Suprapubic skin (tissue), 4 donors: ENCODE measurements at regions not wholly inside any gene's neighbourhood (a gene's known extent, or its start where the extent isn't known, plus 50 kb on each side); places are given as distances from the start of the nearest gene placed in this dataset.

Experiments used
- DNase-seq, 2 donors: peaks; one replicate each; pipeline ENCODE4 v3.0.0-alpha.2; 2019; ENCODE audit warnings: low spot score in 2 of 2
- H3K27ac ChIP-seq: fragments of 200-600 bp; sonication (generic); one replicate; pipeline ENCODE4 v1.5.1; 2019
- H3K27me3 ChIP-seq: fragments of 200-600 bp; sonication (generic); one replicate; pipeline ENCODE4 v1.5.1; 2019
- H3K36me3 ChIP-seq: fragments of 200-600 bp; sonication (generic); one replicate; pipeline ENCODE4 v1.5.1; 2019
- H3K4me1 ChIP-seq: fragments of 200-600 bp; sonication (generic); one replicate; pipeline ENCODE4 v1.5.1; 2019
- H3K4me3 ChIP-seq: fragments of 200-600 bp; sonication (generic); one replicate; pipeline ENCODE4 v1.5.1; 2019; ENCODE audit warnings: mild to moderate bottlenecking
- H3K9me3 ChIP-seq: fragments of 200-600 bp; sonication (generic); one replicate; pipeline ENCODE4 v1.5.1; 2019
- CTCF ChIP-seq, 2 donors: fragments of 200-600 bp in 1 of 2; fragments of 450-650 bp in 1 of 2; sonication (generic) in 1 of 2; IDR thresholded peaks; one replicate each; pipeline ENCODE4 v1.5.1; 2016 to 2019; ENCODE audit warnings: antibody characterized with exemption in 2 of 2, mild to moderate bottlenecking in 1 of 2, moderate library complexity in 1 of 2
- EP300 ChIP-seq: sonication (generic); formaldehyde crosslinking; IDR thresholded peaks from one replicate; pipeline ENCODE4 v1.6.1; 2017; ENCODE audit warnings: antibody characterized with exemption
- POLR2A ChIP-seq, 2 donors: fragments of 450-650 bp; IDR thresholded peaks; one replicate each; pipeline ENCODE4 v1.6.1; 2017; ENCODE audit warnings: antibody characterized with exemption in 2 of 2, mild to moderate bottlenecking in 2 of 2, moderate library complexity in 2 of 2
- POLR2AphosphoS5 ChIP-seq, 3 donors: sonication (generic); formaldehyde crosslinking; IDR thresholded peaks; one replicate each; pipeline ENCODE4 v1.6.1; 2017; ENCODE audit warnings: antibody characterized with exemption in 3 of 3
- WGBS: methylation state at CpG from one replicate; pipeline ENCODE4 v1.1.5; 2018; 5-methylcytosine and 5-hydroxymethylcytosine counted together

DNA sequence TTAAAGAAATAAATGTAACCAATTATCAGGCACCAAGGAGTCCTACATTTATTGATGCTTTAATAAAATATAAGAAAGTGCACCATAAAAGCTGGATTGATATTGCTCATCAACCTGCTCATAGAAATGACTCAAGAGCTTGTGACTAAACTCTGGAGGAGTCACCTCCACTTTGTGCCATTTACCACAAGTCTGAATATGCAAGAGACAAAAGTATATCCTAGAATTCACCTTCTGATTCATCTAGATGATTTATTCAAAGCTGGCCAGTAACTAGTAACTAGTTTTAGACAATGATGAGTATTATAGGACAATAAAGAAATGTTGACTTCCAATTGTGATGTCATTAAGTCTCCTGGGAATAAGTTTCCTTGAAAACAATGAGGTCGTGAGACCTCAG, 146.0 kb upstream of the SOX11 start:
- WGBS, result 80% methylated on average over 1 of the region's 1 CpG
- no peak for TF ChIP-seq EP300
- TF ChIP-seq CTCF (IDR thresholded peaks at IDR 0.05), result no peak
- no peak for TF ChIP-seq POLR2A (IDR thresholded peaks at IDR 0.05)
- TF ChIP-seq POLR2AphosphoS5 (IDR thresholded peaks at IDR 0.05), result no peak
- Histone ChIP-seq H3K4me3 (no peak overlapping the region), H3K4me1 (no peaks in the 10 kb centered on the region), H3K9me3 (peaks cover 9% of the 10 kb centered on the region), H3K27ac (no peak overlapping the region), H3K27me3 (no peaks in the 10 kb centered on the region), H3K36me3 (no peaks in the 10 kb centered on the region)
- DNase-seq, result no peak

GRCh38 chr2:5548991-5549715, 143.0 kb upstream of the SOX11 start:
- peaks cover 11% of the 10 kb centered on the region for H3K9me3 ChIP-seq
- peaks cover 4% of the 10 kb centered on the region for H3K27me3 ChIP-seq
- TF ChIP-seq POLR2A (IDR thresholded peaks at IDR 0.05), result no peak
- no peak for TF ChIP-seq POLR2AphosphoS5 (IDR thresholded peaks at IDR 0.05)
- TF ChIP-seq CTCF (IDR thresholded peaks at IDR 0.05), result no peak
- no peak for TF ChIP-seq EP300
- H3K36me3 ChIP-seq, result no peaks in the 10 kb centered on the region
- H3K4me1 ChIP-seq, result no peaks in the 10 kb centered on the region
- no peak overlapping the region for H3K4me3 ChIP-seq
- WGBS, result 53% methylated on average over 5 of the region's 5 CpGs
- H3K27ac ChIP-seq, result no peak overlapping the region
- DNase-seq, result no peak

DNA sequence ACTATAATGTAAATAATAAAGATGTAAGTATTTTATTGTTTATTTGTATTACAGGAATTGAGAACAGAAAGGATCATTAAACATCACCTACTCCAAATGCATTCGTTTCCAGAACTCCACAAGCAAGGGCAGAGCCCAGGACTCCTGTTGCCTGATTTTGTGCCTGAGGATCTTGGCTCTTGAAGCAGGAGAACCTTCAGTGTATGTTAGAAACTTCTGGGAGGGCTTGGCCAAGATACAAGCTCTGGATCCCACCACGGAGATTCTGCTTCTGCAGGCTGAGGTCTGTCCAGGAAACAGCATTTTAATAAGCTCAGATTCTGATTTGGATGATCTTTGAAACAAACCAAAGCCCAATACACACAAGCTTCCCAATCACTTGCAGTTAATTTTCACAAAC, 142.4 kb upstream of the SOX11 start:
- H3K27me3 ChIP-seq, result peaks cover 4% of the 10 kb centered on the region
- no peak for TF ChIP-seq POLR2A (IDR thresholded peaks at IDR 0.05)
- no peak for TF ChIP-seq EP300
- no peak for TF ChIP-seq POLR2AphosphoS5 (IDR thresholded peaks at IDR 0.05)
- TF ChIP-seq CTCF (IDR thresholded peaks at IDR 0.05), result no peak
- no peaks in the 10 kb centered on the region for H3K36me3 ChIP-seq
- H3K4me3 ChIP-seq, result no peak overlapping the region
- H3K4me1 ChIP-seq, result no peaks in the 10 kb centered on the region
- 27% methylated on average over 2 of the region's 2 CpGs for WGBS
- DNase-seq, result no peak
- peaks cover 5% of the 10 kb centered on the region for H3K9me3 ChIP-seq
- H3K27ac ChIP-seq, result no peak overlapping the region

GRCh38 chr2:5555636-5556035, 136.5 kb upstream of the SOX11 start:
- 90% methylated on average over 11 of the region's 11 CpGs for WGBS
- Histone ChIP-seq H3K36me3 (no peaks in the 10 kb centered on the region), H3K9me3 (peaks cover 5% of the 10 kb centered on the region), H3K4me1 (no peaks in the 10 kb centered on the region), H3K4me3 (no peak overlapping the region), H3K27me3 (peaks cover 4% of the 10 kb centered on the region), H3K27ac (no peak overlapping the region)
- DNase-seq, result no peak
- TF ChIP-seq POLR2A (IDR thresholded peaks at IDR 0.05) (no peak), POLR2AphosphoS5 (IDR thresholded peaks at IDR 0.05) (no peak), CTCF (IDR thresholded peaks at IDR 0.05) (no peak), EP300 (no peak)

- H3K36me3 ChIP-seq, result no peaks in the 10 kb centered on the region
- no peak for DNase-seq
- H3K27me3 ChIP-seq, result no peaks in the 10 kb centered on the region
- TF ChIP-seq CTCF (IDR thresholded peaks at IDR 0.05), result no peak
- TF ChIP-seq POLR2A (IDR thresholded peaks at IDR 0.05), result no peak
- TF ChIP-seq POLR2AphosphoS5 (IDR thresholded peaks at IDR 0.05), result no peak
- TF ChIP-seq EP300, result no peak
- no peaks in the 10 kb centered on the region for H3K4me1 ChIP-seq
- no peak overlapping the region for H3K27ac ChIP-seq
- WGBS, result 69% methylated on average over 6 of the region's 8 CpGs
- H3K9me3 ChIP-seq, result no peaks in the 10 kb centered on the region
- no peak overlapping the region for H3K4me3 ChIP-seq
Measured at GRCh38 chr2:5561006-5561405, 131.2 kb upstream of the SOX11 start.
